SIG-M5 (cell line): ENCODE measurements at regions not wholly inside any gene's neighbourhood (a gene's known extent, or its start where the extent isn't known, plus 50 kb on each side); places are given as distances from the start of the nearest gene placed in this dataset.
"Not testable (repeated sequence)": the region's sequence is repeated elsewhere in the genome, so short reads cannot be mapped to it uniquely, and the experiment has no call there.

Source experiments
- DNase-seq: peaks from one replicate; lab custom pipeline; 2025; lab: John Stamatoyannopoulos, UW

- not testable (repeated sequence) for DNase-seq
These were observed 350.3 kb downstream of the ANAPC1 start for GRCh38 chr2:111533557-111534247.

GRCh38 chr2:111534910-111535352 lies 349.1 kb downstream of the ANAPC1 start:
- no peak for DNase-seq

DNA sequence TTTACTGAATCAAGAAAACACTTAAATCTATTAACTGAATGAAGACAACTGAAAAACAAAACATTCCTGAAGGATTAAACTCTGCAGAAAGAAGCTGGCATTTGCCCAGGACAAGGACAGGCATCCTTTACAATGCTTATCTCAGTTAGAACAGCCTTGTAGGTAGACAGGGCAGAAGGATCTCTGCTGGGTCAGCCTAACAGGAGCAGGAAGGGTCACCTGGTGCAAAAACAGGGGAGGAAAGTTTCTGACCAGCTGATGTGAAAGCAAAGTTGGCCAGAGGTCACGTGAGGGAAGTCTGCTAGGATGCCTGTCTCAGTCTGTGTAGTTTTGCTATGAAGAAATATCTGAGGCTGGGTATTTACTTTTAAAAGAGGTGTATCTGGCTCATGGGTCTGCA lies 348.6 kb downstream of the ANAPC1 start:
- DNase-seq, result no peak

DNA sequence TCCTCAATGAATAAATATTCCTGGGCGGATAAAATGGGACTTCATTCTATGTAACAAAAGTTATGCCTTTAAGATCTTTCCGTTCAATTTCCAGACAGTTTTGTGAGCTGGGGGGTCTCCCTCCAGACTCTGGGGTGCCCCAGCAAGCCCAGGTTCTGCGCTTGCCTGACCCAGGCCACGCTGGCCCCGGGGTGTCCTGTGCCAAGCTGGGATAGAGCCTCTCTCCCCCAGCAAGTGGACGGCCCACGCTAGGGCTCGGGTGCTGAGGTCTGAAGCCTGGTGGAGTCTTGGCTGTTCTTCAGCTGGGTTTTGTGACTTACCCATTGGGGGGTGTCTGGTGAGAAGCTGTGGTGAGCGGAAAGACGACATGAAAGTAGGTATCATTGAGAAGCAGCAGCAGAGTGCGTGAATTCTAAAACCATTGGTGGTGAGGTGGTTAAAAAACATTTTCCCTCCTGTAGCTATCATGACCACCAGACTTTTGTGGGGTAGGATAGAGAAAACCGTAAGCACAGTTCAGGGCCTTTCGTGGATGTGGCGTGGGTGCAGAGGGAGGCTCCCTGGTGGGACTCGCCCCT lies 346.8 kb downstream of the ANAPC1 start:
- no peak for DNase-seq

DNA sequence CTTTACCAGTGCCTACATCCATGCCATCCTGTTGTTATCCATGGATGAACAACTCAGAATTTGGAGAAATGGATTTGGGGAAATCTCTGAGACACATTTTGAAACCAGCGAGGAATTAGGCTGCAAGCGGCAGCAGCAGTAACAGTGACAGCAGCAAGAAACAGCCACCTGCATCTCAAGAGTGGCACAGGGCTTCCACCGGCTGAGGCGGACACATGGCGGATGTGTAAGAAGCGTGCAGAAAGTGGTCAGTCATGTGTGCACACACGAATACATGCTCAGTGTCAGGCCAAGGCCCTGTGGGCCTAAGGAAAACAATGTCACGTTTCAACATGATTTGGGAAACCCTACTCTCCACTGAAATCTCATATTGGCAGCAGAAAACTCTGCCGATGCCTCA lies 344.0 kb downstream of the ANAPC1 start:
- not testable (repeated sequence) for DNase-seq

- DNase-seq, result not testable (repeated sequence)
These were observed 341.7 kb downstream of the ANAPC1 start for GRCh38 chr2:111542120-111542774.

GRCh38 chr2:111544006-111544405 lies 340.0 kb downstream of the ANAPC1 start:
- DNase-seq, result not testable (repeated sequence)

DNA sequence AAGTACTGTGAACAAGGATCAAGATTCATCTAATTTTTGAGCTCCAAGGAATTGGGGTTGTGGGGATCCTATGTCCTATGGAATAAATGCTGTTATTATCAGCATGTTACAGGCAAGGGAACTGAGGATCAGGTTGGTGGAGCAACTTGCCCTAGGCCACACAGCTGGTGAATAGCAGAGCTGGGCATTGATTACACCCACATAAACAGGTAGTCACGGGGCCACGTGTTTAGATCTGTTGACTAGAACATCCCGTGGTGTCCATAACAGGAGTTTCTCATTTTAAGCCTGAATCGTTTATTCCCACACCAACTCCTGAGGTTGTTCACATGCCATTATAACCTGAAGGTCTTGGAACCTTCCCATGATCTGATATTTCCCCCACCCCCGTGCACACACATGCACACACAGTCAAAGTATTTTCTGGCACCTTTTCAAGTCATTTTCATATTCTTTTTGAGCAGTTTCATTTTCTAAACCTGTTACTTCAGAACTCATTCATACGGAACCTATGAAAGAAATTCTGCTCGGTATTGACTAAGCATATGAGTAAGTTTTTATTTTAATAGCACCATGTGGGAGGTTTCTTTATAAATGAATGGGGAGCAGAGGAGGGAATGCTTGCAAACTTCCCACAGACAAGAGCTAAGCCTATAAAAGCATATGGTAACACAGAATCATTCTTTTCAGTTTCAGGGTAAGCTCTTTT lies 338.1 kb downstream of the ANAPC1 start:
- DNase-seq, result not testable (repeated sequence)

DNA sequence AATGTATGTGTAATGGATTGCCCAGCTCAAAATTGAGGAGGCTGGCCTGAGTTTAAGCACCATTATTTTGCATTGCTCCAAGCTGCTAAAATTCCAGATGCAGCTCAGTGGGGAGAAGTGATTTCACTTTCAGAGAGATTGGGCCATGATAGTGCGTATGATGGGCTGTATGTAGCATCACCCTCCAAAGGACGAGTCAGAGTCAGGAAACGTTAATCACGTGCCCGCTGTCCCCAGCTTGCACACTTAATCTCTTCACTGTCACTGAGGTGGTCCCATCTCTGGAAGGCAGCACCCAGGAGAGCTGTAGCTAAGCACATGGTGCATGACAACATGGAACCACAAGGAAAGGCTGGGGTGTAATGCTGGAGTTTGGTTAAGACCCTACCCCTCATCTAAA lies 337.4 kb downstream of the ANAPC1 start:
- not testable (repeated sequence) for DNase-seq

DNA sequence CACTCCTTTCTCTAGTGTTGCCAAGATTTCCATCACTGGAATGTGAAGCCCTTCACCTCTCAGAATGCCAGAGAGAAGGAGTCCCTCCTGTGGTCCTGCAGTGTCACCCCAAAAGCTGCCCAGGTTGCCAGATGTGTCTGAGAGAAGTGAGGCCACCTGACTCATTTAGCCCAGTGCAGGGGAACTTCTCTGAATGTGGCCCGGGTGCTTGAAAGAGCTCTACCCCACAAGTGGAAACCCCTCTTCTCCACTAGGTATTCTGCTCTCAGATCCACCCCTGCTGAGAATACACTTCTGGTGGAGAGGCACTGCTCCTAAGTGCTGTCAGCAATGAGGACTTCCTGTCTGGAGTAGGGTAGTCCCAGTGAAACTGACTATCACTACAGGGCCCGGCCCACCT lies 334.8 kb downstream of the ANAPC1 start:
- not testable (repeated sequence) for DNase-seq

GRCh38 chr2:111551428-111551827 lies 332.6 kb downstream of the ANAPC1 start:
- DNase-seq, result not testable (repeated sequence)

GRCh38 chr2:111552625-111553024 lies 331.4 kb downstream of the ANAPC1 start:
- DNase-seq, result not testable (repeated sequence)

DNA sequence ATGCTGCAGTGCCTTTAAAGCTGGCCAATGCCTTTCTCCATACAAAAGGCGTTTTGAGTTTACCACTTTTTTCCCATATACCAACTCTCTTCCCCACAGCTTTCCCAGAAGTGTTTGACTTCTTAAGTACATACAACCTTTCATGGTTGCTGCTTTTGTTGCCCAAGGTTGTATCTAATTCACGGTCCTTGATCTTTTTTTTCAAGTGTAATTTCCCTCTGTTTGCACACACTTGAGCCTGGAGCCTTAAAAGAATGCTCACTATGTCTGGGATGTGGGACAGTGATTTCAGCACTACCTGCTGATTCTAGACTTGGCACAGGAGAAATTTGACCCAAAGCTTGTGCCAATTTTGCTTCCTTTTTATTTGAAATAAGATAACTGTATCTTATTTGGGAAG lies 324.7 kb downstream of the ANAPC1 start:
- DNase-seq, result not testable (repeated sequence)

DNA sequence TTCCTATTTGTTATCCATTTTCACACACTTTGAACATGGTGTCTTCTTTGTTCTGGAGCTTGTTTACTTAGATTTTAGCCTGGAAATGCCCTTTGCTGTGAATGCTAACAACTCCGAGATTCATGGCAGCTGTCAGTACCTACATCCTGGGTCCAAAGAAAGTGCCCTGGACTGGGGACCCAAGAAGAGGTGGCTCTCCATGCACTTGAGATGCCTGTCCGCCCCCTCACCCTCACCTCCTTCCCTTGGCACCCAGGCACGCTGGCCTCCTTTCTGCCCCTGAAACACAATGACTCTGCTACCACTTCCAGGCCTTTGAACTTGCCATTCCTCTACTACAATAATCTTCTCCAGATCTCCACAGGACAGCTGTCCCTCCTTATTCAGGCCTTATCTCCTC lies 324.2 kb downstream of the ANAPC1 start:
- DNase-seq, result not testable (repeated sequence)

GRCh38 chr2:111566068-111566467 lies 317.9 kb downstream of the ANAPC1 start:
- DNase-seq, result not testable (repeated sequence)

- DNase-seq, result not testable (repeated sequence)
These were observed 316.8 kb downstream of the ANAPC1 start for GRCh38 chr2:111567233-111567632.

GRCh38 chr2:111569356-111570199 lies 314.4 kb downstream of the ANAPC1 start:
- DNase-seq, result not testable (repeated sequence)

GRCh38 chr2:111570300-111571114 lies 313.5 kb downstream of the ANAPC1 start:
- DNase-seq, result not testable (repeated sequence)

DNA sequence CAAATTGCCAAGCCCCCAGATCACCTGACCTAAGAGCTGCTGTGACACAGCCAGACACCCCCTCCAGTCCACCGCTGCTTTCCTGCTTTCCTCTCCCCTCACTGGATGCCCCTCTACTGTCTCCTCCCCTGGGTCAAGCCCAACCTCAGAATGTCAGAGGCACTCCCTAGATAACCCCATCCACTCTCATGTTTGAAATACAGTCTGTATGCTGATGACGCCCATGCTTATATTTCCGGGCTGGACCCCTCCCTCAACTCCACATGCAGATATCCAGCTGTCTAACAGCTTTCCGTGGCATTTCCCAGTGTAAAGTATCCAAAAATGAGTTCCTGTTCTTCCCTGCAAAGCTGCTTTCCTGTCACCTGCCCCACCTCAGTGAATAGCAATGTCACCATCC lies 309.2 kb downstream of the ANAPC1 start:
- not testable (repeated sequence) for DNase-seq

- not testable (repeated sequence) for DNase-seq
These were observed 306.7 kb downstream of the ANAPC1 start for GRCh38 chr2:111577154-111577885.
